ENCODE measurements at regions not wholly inside any gene's neighbourhood (a gene's known extent, or its start where the extent isn't known, plus 50 kb on each side); places are given as distances from the start of the nearest gene placed in this dataset.
A peak's percentile ranks its signal among the peaks of the same experiment; 100 is the strongest.

DNA sequence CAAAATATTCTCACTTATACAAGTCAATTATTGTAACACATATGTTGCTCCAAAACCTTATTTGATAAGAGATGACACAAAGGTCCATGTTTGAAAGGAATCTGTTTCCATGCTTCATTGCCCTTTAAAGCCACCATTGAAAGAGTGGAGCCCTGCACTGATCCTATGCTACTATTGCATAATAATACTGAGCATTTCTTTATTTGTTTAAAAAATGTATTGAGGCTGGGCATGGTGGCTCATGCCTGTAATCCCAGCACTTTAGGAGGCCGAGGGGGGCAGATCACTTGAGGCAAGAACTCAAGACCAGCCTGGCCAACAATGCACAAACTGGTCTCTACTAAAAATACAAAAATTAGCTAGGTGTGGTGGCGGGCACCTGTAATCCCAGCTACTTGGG lies 178.8 kb upstream of the STARD13 start:
- Histone ChIP-seq H3K4me2 (ENCODE audit: low read length, poor library complexity, severe bottlenecking) (no peak overlapping the region), H2BK12ac (ENCODE audit: low read length in 2 of 2) (no peak overlapping the region), H3K18ac (ENCODE audit: low read depth in 1 of 2, low read length in 2 of 2) (no peak overlapping the region), H3K27me3 (ENCODE audit: control insufficient read depth in 1 of 2, insufficient read depth in 1 of 2, low read length in 2 of 2) (no peaks in the 10 kb centered on the region), H2BK5ac (ENCODE audit: low read depth, low read length, poor library complexity, severe bottlenecking) (no peak overlapping the region), H3K4ac (ENCODE audit: low read depth in 1 of 2, low read length in 2 of 2) (no peak overlapping the region), H3K4me3 (ENCODE audit: insufficient read depth in 1 of 2, low read depth in 1 of 2, low read length in 2 of 2) (no peak overlapping the region), H2AFZ (ENCODE audit: low read depth, low read length) (no peak overlapping the region), H2BK120ac (ENCODE audit: low read depth, low read length) (no peak overlapping the region), H4K91ac (ENCODE audit: low read length) (no peak overlapping the region), H3K4me1 (ENCODE audit: control insufficient read depth, insufficient read depth, low read depth, low read length) (no peaks in the 10 kb centered on the region), H4K8ac (ENCODE audit: low read length) (no peak overlapping the region), H2BK15ac (ENCODE audit: low read depth, poor library complexity, severe bottlenecking) (no peak overlapping the region), H2AK5ac (ENCODE audit: low read length, severe bottlenecking) (no peak overlapping the region), H3K23ac (ENCODE audit: low read length in 2 of 2) (no peak overlapping the region), H3K9ac (ENCODE audit: low read length) (no peak overlapping the region), H3K9me3 (ENCODE audit: control insufficient read depth, low read length) (peaks cover 5% of the 10 kb centered on the region), H3K79me1 (replicated peaks; ENCODE audit: low read length, poor library complexity, severe bottlenecking) (no peaks in the 10 kb centered on the region), H3K14ac (ENCODE audit: low read length in 2 of 2) (no peak overlapping the region), H3K36me3 (ENCODE audit: control insufficient read depth in 1 of 2, insufficient read depth in 2 of 2, low read depth in 1 of 2, low read length in 2 of 2) (no peaks in the 10 kb centered on the region), H3K27ac (ENCODE audit: low read length, poor library complexity, severe bottlenecking) (no peak overlapping the region)
- WGBS, result 85% methylated on average over 2 of the region's 2 CpGs
- no peak for DNase-seq

DNA sequence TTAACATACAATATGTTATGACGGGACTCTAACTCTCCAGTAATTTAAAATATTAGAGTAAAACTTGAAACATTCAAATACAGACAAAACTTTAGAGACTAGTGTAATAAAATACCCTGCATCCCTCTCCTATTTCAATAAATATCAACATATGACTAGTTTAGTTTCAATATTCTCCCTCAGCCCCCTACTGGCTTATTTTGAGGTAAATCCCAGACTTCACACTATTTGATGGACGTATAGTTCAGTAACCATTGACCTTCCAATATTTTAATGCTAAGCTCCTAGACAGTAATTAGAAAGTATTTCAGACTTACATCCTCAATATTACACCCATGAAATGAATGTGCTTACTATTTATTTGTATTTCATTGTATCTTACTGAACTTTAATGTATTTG lies 180.7 kb upstream of the STARD13 start:
- Histone ChIP-seq H2BK120ac (ENCODE audit: low read depth, low read length) (no peak overlapping the region), H2AFZ (ENCODE audit: low read depth, low read length) (no peak overlapping the region), H2BK12ac (ENCODE audit: low read length in 2 of 2) (no peak overlapping the region), H2BK5ac (ENCODE audit: low read depth, low read length, poor library complexity, severe bottlenecking) (no peak overlapping the region), H3K9me3 (ENCODE audit: control insufficient read depth, low read length) (no peaks in the 10 kb centered on the region), H4K91ac (ENCODE audit: low read length) (no peak overlapping the region), H3K36me3 (ENCODE audit: control insufficient read depth in 1 of 2, insufficient read depth in 2 of 2, low read depth in 1 of 2, low read length in 2 of 2) (no peaks in the 10 kb centered on the region), H3K27ac (ENCODE audit: low read length, poor library complexity, severe bottlenecking) (no peak overlapping the region), H3K18ac (ENCODE audit: low read depth in 1 of 2, low read length in 2 of 2) (no peak overlapping the region), H3K4me3 (ENCODE audit: insufficient read depth in 1 of 2, low read depth in 1 of 2, low read length in 2 of 2) (no peak overlapping the region), H3K4me1 (ENCODE audit: control insufficient read depth, insufficient read depth, low read depth, low read length) (no peaks in the 10 kb centered on the region), H3K27me3 (ENCODE audit: control insufficient read depth in 1 of 2, insufficient read depth in 1 of 2, low read length in 2 of 2) (no peaks in the 10 kb centered on the region), H2BK15ac (ENCODE audit: low read depth, poor library complexity, severe bottlenecking) (no peak overlapping the region), H3K79me1 (replicated peaks; ENCODE audit: low read length, poor library complexity, severe bottlenecking) (no peaks in the 10 kb centered on the region), H3K4me2 (ENCODE audit: low read length, poor library complexity, severe bottlenecking) (no peak overlapping the region), H3K23ac (ENCODE audit: low read length in 2 of 2) (no peak overlapping the region), H4K8ac (ENCODE audit: low read length) (no peak overlapping the region), H3K9ac (ENCODE audit: low read length) (no peak overlapping the region), H3K14ac (ENCODE audit: low read length in 2 of 2) (no peak overlapping the region), H3K4ac (ENCODE audit: low read depth in 1 of 2, low read length in 2 of 2) (no peak overlapping the region), H2AK5ac (ENCODE audit: low read length, severe bottlenecking) (no peak overlapping the region)
- no peak for DNase-seq
- 100% methylated on average over 1 of the region's 2 CpGs for WGBS

DNA sequence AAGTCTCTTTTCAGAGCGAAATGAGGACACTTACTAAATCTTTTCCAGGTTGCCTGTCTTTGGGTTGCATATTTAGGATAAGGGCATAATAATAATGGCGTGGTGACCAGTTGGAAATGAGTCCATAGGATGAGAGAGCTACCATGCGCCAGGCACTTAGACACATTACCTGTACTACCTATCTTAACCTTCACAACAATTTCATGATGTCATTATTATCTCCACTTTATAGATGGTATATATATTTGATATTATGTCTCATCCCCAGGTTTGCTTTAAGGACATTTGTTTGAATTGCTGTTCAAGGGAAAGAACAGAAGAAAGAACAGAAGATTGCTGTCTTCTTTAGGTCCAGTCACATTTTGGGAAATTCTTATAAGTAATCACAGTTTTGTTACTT lies 182.0 kb upstream of the STARD13 start:
- Histone ChIP-seq H2BK5ac (ENCODE audit: low read depth, low read length, poor library complexity, severe bottlenecking) (no peak overlapping the region), H3K14ac (ENCODE audit: low read length in 2 of 2) (no peak overlapping the region), H3K4me2 (ENCODE audit: low read length, poor library complexity, severe bottlenecking) (no peak overlapping the region), H4K8ac (ENCODE audit: low read length) (no peak overlapping the region), H3K79me1 (replicated peaks; ENCODE audit: low read length, poor library complexity, severe bottlenecking) (no peaks in the 10 kb centered on the region), H2AFZ (ENCODE audit: low read depth, low read length) (no peak overlapping the region), H3K9me3 (ENCODE audit: control insufficient read depth, low read length) (no peaks in the 10 kb centered on the region), H3K4me1 (ENCODE audit: control insufficient read depth, insufficient read depth, low read depth, low read length) (no peaks in the 10 kb centered on the region), H3K27ac (ENCODE audit: low read length, poor library complexity, severe bottlenecking) (no peak overlapping the region), H2AK5ac (ENCODE audit: low read length, severe bottlenecking) (no peak overlapping the region), H3K4me3 (ENCODE audit: insufficient read depth in 1 of 2, low read depth in 1 of 2, low read length in 2 of 2) (no peak overlapping the region), H3K9ac (ENCODE audit: low read length) (no peak overlapping the region), H4K91ac (ENCODE audit: low read length) (no peak overlapping the region), H3K23ac (ENCODE audit: low read length in 2 of 2) (no peak overlapping the region), H2BK120ac (ENCODE audit: low read depth, low read length) (no peak overlapping the region), H3K36me3 (ENCODE audit: control insufficient read depth in 1 of 2, insufficient read depth in 2 of 2, low read depth in 1 of 2, low read length in 2 of 2) (no peaks in the 10 kb centered on the region), H2BK15ac (ENCODE audit: low read depth, poor library complexity, severe bottlenecking) (no peak overlapping the region), H3K18ac (ENCODE audit: low read depth in 1 of 2, low read length in 2 of 2) (no peak overlapping the region), H3K4ac (ENCODE audit: low read depth in 1 of 2, low read length in 2 of 2) (no peak overlapping the region), H3K27me3 (ENCODE audit: control insufficient read depth in 1 of 2, insufficient read depth in 1 of 2, low read length in 2 of 2) (no peaks in the 10 kb centered on the region), H2BK12ac (ENCODE audit: low read length in 2 of 2) (no peak overlapping the region)
- 100% methylated on average over 1 of the region's 3 CpGs for WGBS
- DNase-seq, result no peak

GRCh38 chr13:33471204-33471603 lies 185.6 kb upstream of the STARD13 start:
- H3K36me3 ChIP-seq (ENCODE audit: control insufficient read depth in 1 of 2, insufficient read depth in 2 of 2, low read depth in 1 of 2, low read length in 2 of 2), result no peaks in the 10 kb centered on the region
- H3K23ac ChIP-seq (ENCODE audit: low read length in 2 of 2), result no peak overlapping the region
- no peak overlapping the region for H3K9ac ChIP-seq (ENCODE audit: low read length)
- DNase-seq, result peak; percentile 8
- H2AK5ac ChIP-seq (ENCODE audit: low read length, severe bottlenecking), result no peak overlapping the region
- H2AFZ ChIP-seq (ENCODE audit: low read depth, low read length), result no peak overlapping the region
- no peak overlapping the region for H2BK15ac ChIP-seq (ENCODE audit: low read depth, poor library complexity, severe bottlenecking)
- no peak overlapping the region for H4K91ac ChIP-seq (ENCODE audit: low read length)
- no peak overlapping the region for H3K18ac ChIP-seq (ENCODE audit: low read depth in 1 of 2, low read length in 2 of 2)
- no peak overlapping the region for H2BK120ac ChIP-seq (ENCODE audit: low read depth, low read length)
- H4K8ac ChIP-seq (ENCODE audit: low read length), result no peak overlapping the region
- H3K27ac ChIP-seq (ENCODE audit: low read length, poor library complexity, severe bottlenecking), result no peak overlapping the region
- H3K4me2 ChIP-seq (ENCODE audit: low read length, poor library complexity, severe bottlenecking), result no peak overlapping the region
- no peak overlapping the region for H2BK5ac ChIP-seq (ENCODE audit: low read depth, low read length, poor library complexity, severe bottlenecking)
- no peak overlapping the region for H3K4ac ChIP-seq (ENCODE audit: low read depth in 1 of 2, low read length in 2 of 2)
- H3K4me3 ChIP-seq (ENCODE audit: insufficient read depth in 1 of 2, low read depth in 1 of 2, low read length in 2 of 2), result no peak overlapping the region
- peaks cover 9% of the 10 kb centered on the region for H3K9me3 ChIP-seq (ENCODE audit: control insufficient read depth, low read length)
- H3K4me1 ChIP-seq (ENCODE audit: control insufficient read depth, insufficient read depth, low read depth, low read length), result no peaks in the 10 kb centered on the region
- H2BK12ac ChIP-seq (ENCODE audit: low read length in 2 of 2), result no peak overlapping the region
- no peak overlapping the region for H3K14ac ChIP-seq (ENCODE audit: low read length in 2 of 2)
- no peaks in the 10 kb centered on the region for H3K79me1 ChIP-seq (replicated peaks; ENCODE audit: low read length, poor library complexity, severe bottlenecking)
- H3K27me3 ChIP-seq (ENCODE audit: control insufficient read depth in 1 of 2, insufficient read depth in 1 of 2, low read length in 2 of 2), result no peaks in the 10 kb centered on the region
